HG02852 (cell line): ENCODE measurements at regions not wholly inside any gene's neighbourhood (a gene's known extent, or its start where the extent isn't known, plus 50 kb on each side); places are given as distances from the start of the nearest gene placed in this dataset.
"Not testable (repeated sequence)": the region's sequence is repeated elsewhere in the genome, so short reads cannot be mapped to it uniquely, and the experiment has no call there.

ENCODE experiments used
- ATAC-seq: cut with Tn5 transposase; IDR thresholded peaks from one replicate; pipeline ENCODE4 v1.9.1; 2021; ENCODE audit warnings: mild to moderate bottlenecking, moderate library complexity; ENCODE audit not compliant: unreplicated experiment

GRCh38 chr5:92946546-92946945 is 634.5 kb downstream of the NR2F1-AS1 start:
- ATAC-seq = no peak

- no peak for ATAC-seq
Observed at GRCh38 chr5:92945605-92946097, 635.4 kb downstream of the NR2F1-AS1 start.

GRCh38 chr5:92944903-92945604 is 636.0 kb downstream of the NR2F1-AS1 start:
- ATAC-seq = no peak

- no peak for ATAC-seq
Observed at GRCh38 chr5:92944337-92944736, 636.7 kb downstream of the NR2F1-AS1 start.

GRCh38 chr5:92942762-92943161 is 638.3 kb downstream of the NR2F1-AS1 start:
- no peak for ATAC-seq

GRCh38 chr5:92941806-92942205 is 639.2 kb downstream of the NR2F1-AS1 start:
- no peak for ATAC-seq

GRCh38 chr5:92939428-92939827 is 641.6 kb downstream of the NR2F1-AS1 start:
- ATAC-seq = no peak

GRCh38 chr5:92937396-92937795 is 643.6 kb downstream of the NR2F1-AS1 start:
- not testable (repeated sequence) for ATAC-seq

- ATAC-seq = no peak
Observed at GRCh38 chr5:92930057-92930456, 651.0 kb downstream of the NR2F1-AS1 start.

- ATAC-seq = no peak
Observed at GRCh38 chr5:92927291-92927778, 653.7 kb downstream of the NR2F1-AS1 start.

GRCh38 chr5:92923885-92924284 is 657.1 kb downstream of the NR2F1-AS1 start:
- no peak for ATAC-seq

GRCh38 chr5:92922231-92922967 is 658.6 kb downstream of the NR2F1-AS1 start:
- no peak for ATAC-seq

GRCh38 chr5:92917044-92917443 is 664.0 kb downstream of the NR2F1-AS1 start:
- no peak for ATAC-seq

GRCh38 chr5:92916036-92916435 is 665.0 kb downstream of the NR2F1-AS1 start:
- no peak for ATAC-seq

GRCh38 chr5:92912283-92912682 is 668.7 kb downstream of the NR2F1-AS1 start:
- no peak for ATAC-seq

GRCh38 chr5:92911851-92912250 is 669.2 kb downstream of the NR2F1-AS1 start:
- no peak for ATAC-seq

- no peak for ATAC-seq
Observed at GRCh38 chr5:92911293-92911692, 669.7 kb downstream of the NR2F1-AS1 start.

- ATAC-seq = no peak
Observed at GRCh38 chr5:92909602-92909962, 671.4 kb downstream of the NR2F1-AS1 start.

GRCh38 chr5:92908952-92909601 is 671.9 kb downstream of the NR2F1-AS1 start:
- no peak for ATAC-seq

- no peak for ATAC-seq
Observed at GRCh38 chr5:92907938-92908606, 672.9 kb downstream of the NR2F1-AS1 start.

- ATAC-seq = no peak
Observed at GRCh38 chr5:92906798-92907376, 674.1 kb downstream of the NR2F1-AS1 start.
